CD4-positive, alpha-beta T cell (primary cell): ENCODE measurements at regions not wholly inside any gene's neighbourhood (a gene's known extent, or its start where the extent isn't known, plus 50 kb on each side); places are given as distances from the start of the nearest gene placed in this dataset.

Experiments
- ATAC-seq: fragments of 200-7000 bp; cut with Tn5 transposase; one replicate; pipeline ENCODE4 v1.10.0; 2022; ENCODE audit warnings: mild to moderate bottlenecking; ENCODE audit not compliant: poor library complexity
- CTCF ChIA-PET: fragments of 350-600 bp; sonication (Branson Sonifier 250); formaldehyde crosslinking; loops from one replicate; lab custom pipeline; 2021; ENCODE audit warnings: antibody characterized with exemption, inconsistent platforms; lab: Charles Lee
- POLR2A ChIA-PET: fragments of 350-600 bp; sonication (Branson Sonifier 250); formaldehyde crosslinking; loops from one replicate; lab custom pipeline; 2021; ENCODE audit warnings: antibody characterized with exemption, inconsistent platforms; lab: Charles Lee
- DNase-seq, 14 experiments: peaks; one replicate each; pipeline ENCODE4 v3.0.0-alpha.2; 2013 to 2020; ENCODE audit warnings: mixed read lengths in 2 of 14
- H3K27ac ChIP-seq, 2 donors: one replicate each; pipeline versions ENCODE4 v1.5.1 to v1.7.0; 2013; ENCODE audit warnings: low read length in 2 of 2, low read depth in 1 of 2, mild to moderate bottlenecking in 1 of 2
- H3K27me3 ChIP-seq, 2 experiments: 1 replicate in 1 of 2; 2 replicates in 1 of 2; pipeline versions ENCODE4 v1.6.1 to v1.7.0; 2013; ENCODE audit warnings: low read length in 2 of 2, control low read depth in 1 of 2, mild to moderate bottlenecking in 1 of 2, moderate library complexity in 1 of 2; ENCODE audit not compliant: insufficient read depth in 2 of 2, control insufficient read depth in 1 of 2
- H3K36me3 ChIP-seq: one replicate; pipeline ENCODE4 v1.6.1; 2013; ENCODE audit warnings: low read length, control low read depth; ENCODE audit not compliant: insufficient read depth
- H3K4me1 ChIP-seq: one replicate; pipeline ENCODE4 v1.6.1; 2013; ENCODE audit warnings: low read length, control low read depth; ENCODE audit not compliant: insufficient read depth
- H3K4me3 ChIP-seq: one replicate; pipeline ENCODE4 v1.5.1; 2013; ENCODE audit warnings: mild to moderate bottlenecking, low read length, moderate library complexity
- H3K9me3 ChIP-seq, 2 experiments: 1 replicate in 1 of 2; 2 replicates in 1 of 2; pipeline versions ENCODE4 v1.6.1 to v1.7.0; 2013; ENCODE audit warnings: low read length in 2 of 2, mild to moderate bottlenecking in 2 of 2, control low read depth in 1 of 2, moderate library complexity in 1 of 2; ENCODE audit not compliant: control insufficient read depth in 1 of 2, insufficient read depth in 1 of 2
- H3K27ac Mint-ChIP-seq: one replicate; pipeline ENCODE4 v1.8.0; 2020; ENCODE audit warnings: mixed read lengths
- H3K27me3 Mint-ChIP-seq: one replicate; pipeline ENCODE4 v1.8.0; 2021; ENCODE audit warnings: mixed read lengths
- H3K36me3 Mint-ChIP-seq: one replicate; pipeline ENCODE4 v1.8.0; 2021; ENCODE audit warnings: low read depth, mixed read lengths
- H3K4me1 Mint-ChIP-seq: one replicate; pipeline ENCODE4 v1.8.0; 2021; ENCODE audit warnings: low read depth, mixed read lengths
- H3K4me3 Mint-ChIP-seq: one replicate; pipeline ENCODE4 v1.8.0; 2020; ENCODE audit warnings: mild to moderate bottlenecking, mixed read lengths
- H3K9me3 Mint-ChIP-seq: one replicate; pipeline ENCODE4 v1.8.0; 2020; ENCODE audit warnings: mixed read lengths
- CTCF ChIP-seq: fragments of 200-600 bp; IDR thresholded peaks from one replicate; pipeline ENCODE4 v1.8.0; 2022; ENCODE audit warnings: antibody characterized with exemption, mild to moderate bottlenecking
- intact Hi-C, 2 experiments: fragments of 100-400 bp; cut with DNase I in 1 of 2; cut with micrococcal nuclease in 1 of 2; formaldehyde crosslinking; loops; one replicate each; pipeline versions ENCODE4 v1.15.1 to v1.9.0; 2023 to 2025; cut with DNase I, micrococcal nuclease

- no peak overlapping the region for H3K27ac ChIP-seq
- intact Hi-C loops = no loop called here
- TF ChIP-seq CTCF = no peak
- Mint-ChIP-seq H3K36me3 (no peaks in the 10 kb centered on the region), H3K27me3 (no peaks in the 10 kb centered on the region), H3K27ac (no peak overlapping the region), H3K9me3 (no peaks in the 10 kb centered on the region), H3K4me1 (no peaks in the 10 kb centered on the region), H3K4me3 (no peak overlapping the region)
- DNase-seq (no peak), ATAC-seq (no peak)
- no peaks in the 10 kb centered on the region for H3K4me1 ChIP-seq
- H3K27me3 ChIP-seq = no peaks in the 10 kb centered on the region
- ChIA-PET POLR2A (no interaction called here), CTCF (no interaction called here)
- no peaks in the 10 kb centered on the region for H3K36me3 ChIP-seq
- no peaks in the 10 kb centered on the region for H3K9me3 ChIP-seq
- no peak overlapping the region for H3K4me3 ChIP-seq
Observed at GRCh38 chr20:57838670-57839151, 128.9 kb upstream of the PMEPA1 start.

- DNase-seq = no peak
- no peak overlapping the region for H3K27ac Mint-ChIP-seq
- no peaks in the 10 kb centered on the region for H3K4me1 Mint-ChIP-seq
- H3K4me3 Mint-ChIP-seq = no peak overlapping the region
- ATAC-seq = no peak
- Histone ChIP-seq H3K4me3 (no peak overlapping the region), H3K27ac (no peak overlapping the region), H3K4me1 (no peaks in the 10 kb centered on the region), H3K9me3 (no peaks in the 10 kb centered on the region), H3K36me3 (no peaks in the 10 kb centered on the region), H3K27me3 (no peaks in the 10 kb centered on the region)
- H3K36me3 Mint-ChIP-seq = no peaks in the 10 kb centered on the region
- H3K9me3 Mint-ChIP-seq = no peaks in the 10 kb centered on the region
- TF ChIP-seq CTCF = no peak
- intact Hi-C loops = no loop called here
- no peaks in the 10 kb centered on the region for H3K27me3 Mint-ChIP-seq
- POLR2A ChIA-PET = no interaction called here
- CTCF ChIA-PET = no interaction called here
Observed at GRCh38 chr20:57837208-57838035, 127.6 kb upstream of the PMEPA1 start.

- Histone ChIP-seq H3K27me3 (no peaks in the 10 kb centered on the region), H3K9me3 (no peaks in the 10 kb centered on the region), H3K4me1 (no peaks in the 10 kb centered on the region), H3K27ac (no peak overlapping the region), H3K4me3 (no peak overlapping the region), H3K36me3 (no peaks in the 10 kb centered on the region)
- POLR2A ChIA-PET = no interaction called here
- no peak for TF ChIP-seq CTCF
- no peak overlapping the region for H3K4me3 Mint-ChIP-seq
- DNase-seq = no peak
- CTCF ChIA-PET = no interaction called here
- intact Hi-C loops = no loop called here
- no peaks in the 10 kb centered on the region for H3K27me3 Mint-ChIP-seq
- H3K36me3 Mint-ChIP-seq = no peaks in the 10 kb centered on the region
- H3K4me1 Mint-ChIP-seq = no peaks in the 10 kb centered on the region
- H3K9me3 Mint-ChIP-seq = no peaks in the 10 kb centered on the region
- ATAC-seq = no peak
- no peak overlapping the region for H3K27ac Mint-ChIP-seq
Observed at GRCh38 chr20:57835588-57836455, 126.0 kb upstream of the PMEPA1 start.
